A673 (cell line): ENCODE measurements at regions not wholly inside any gene's neighbourhood (a gene's known extent, or its start where the extent isn't known, plus 50 kb on each side); places are given as distances from the start of the nearest gene placed in this dataset.

Experiments
- BruUV-seq: library from RNA; stranded (reverse); fragments of 400-500 nt; replicated peaks from 2 replicates; lab custom pipeline; 2021; lab: Mats Ljungman, UMichigan
- CTCF ChIA-PET: fragments of 300-600 bp; sonication (Branson Sonifier 250); formaldehyde crosslinking; loops from one replicate; lab custom pipeline; 2022; ENCODE audit warnings: antibody characterized with exemption; lab: Charles Lee
- POLR2A ChIA-PET: fragments of 300-600 bp; sonication (Branson Sonifier 250); formaldehyde crosslinking; loops from one replicate; lab custom pipeline; 2022; ENCODE audit warnings: antibody characterized with exemption; ENCODE audit not compliant: low non-redundant PET; lab: Charles Lee
- DNase-seq: peaks from one replicate; pipeline ENCODE4 v3.0.0-alpha.2; 2015; ENCODE audit warnings: low spot score
- H3K27ac ChIP-seq: fragments of 200-600 bp; sonication (generic); 2 replicates; pipeline ENCODE4 v1.5.1; 2016; ENCODE audit warnings: mixed run types, low read depth, mild to moderate bottlenecking, mixed read lengths, antibody characterized with exemption, low read length; ENCODE audit not compliant: poor library complexity, severe bottlenecking
- H3K27me3 ChIP-seq: fragments of 200-600 bp; sonication (generic); replicated peaks from 2 replicates; pipeline ENCODE4 v1.6.1; 2017; ENCODE audit warnings: mixed run types, low read depth, mild to moderate bottlenecking, mixed read lengths, antibody characterized with exemption, low read length; ENCODE audit not compliant: insufficient read depth, poor library complexity
- H3K36me3 ChIP-seq: fragments of 200-600 bp; sonication (generic); 2 replicates; pipeline ENCODE4 v1.6.1; 2016; ENCODE audit warnings: mixed run types, mild to moderate bottlenecking, mixed read lengths, antibody characterized with exemption, low read length; ENCODE audit not compliant: insufficient read depth, poor library complexity, severe bottlenecking
- H3K4me1 ChIP-seq: fragments of 200-600 bp; sonication (generic); 2 replicates; pipeline ENCODE4 v1.6.1; 2017; ENCODE audit warnings: mixed run types, mild to moderate bottlenecking, mixed read lengths, antibody characterized with exemption, low read length; ENCODE audit not compliant: insufficient read depth, poor library complexity, severe bottlenecking
- H3K4me3 ChIP-seq: fragments of 200-600 bp; sonication (generic); 2 replicates; pipeline ENCODE4 v1.5.1; 2016; ENCODE audit warnings: low read depth, mixed run types, mild to moderate bottlenecking, mixed read lengths, low read length; ENCODE audit not compliant: poor library complexity, severe bottlenecking
- H3K9me3 ChIP-seq: fragments of 200-600 bp; sonication (generic); 2 replicates; pipeline ENCODE4 v1.6.1; 2016; ENCODE audit warnings: mixed run types, low read depth, mild to moderate bottlenecking, mixed read lengths, antibody characterized with exemption, low read length; ENCODE audit not compliant: poor library complexity, severe bottlenecking
- CTCF ChIP-seq: fragments of 300-800, 200-600 bp; sonication (generic); conservative IDR thresholded peaks from 2 replicates; pipeline ENCODE4 v1.5.1; 2017; ENCODE audit warnings: low read depth, mild to moderate bottlenecking, antibody characterized with exemption, low read length, moderate library complexity, mixed read lengths
- EZH2 ChIP-seq: fragments of 200-600 bp; sonication (generic); IDR thresholded peaks from 2 replicates; pipeline ENCODE4 v1.6.1; 2017; ENCODE audit warnings: borderline replicate concordance, low read depth, mild to moderate bottlenecking, mixed read lengths, antibody characterized with exemption, low read length; ENCODE audit not compliant: poor library complexity, severe bottlenecking
- intact Hi-C: fragments of 100-400 bp; cut with micrococcal nuclease; formaldehyde crosslinking; loops from one replicate; pipeline ENCODE4 v1.10.0; 2022; ENCODE audit not compliant: unreplicated experiment

GRCh38 chr12:11578461-11578993, 70.9 kb upstream of the ETV6 start:
- H3K27ac ChIP-seq, result no peak overlapping the region
- TF ChIP-seq EZH2 (no peak), CTCF (no peak)
- no peaks in the 10 kb centered on the region for H3K27me3 ChIP-seq
- ChIA-PET POLR2A (no interaction called here), CTCF (no interaction called here)
- intact Hi-C loops, result no loop called here
- no peak for DNase-seq
- no peak overlapping the region for H3K4me3 ChIP-seq
- H3K4me1 ChIP-seq, result peaks cover 24% of the 10 kb centered on the region
- no TSS peak for BruUV-seq
- H3K9me3 ChIP-seq, result peaks cover 10% of the 10 kb centered on the region
- no peaks in the 10 kb centered on the region for H3K36me3 ChIP-seq

GRCh38 chr12:11580125-11580751, 69.2 kb upstream of the ETV6 start:
- no peaks in the 10 kb centered on the region for H3K27me3 ChIP-seq
- POLR2A ChIA-PET, result no interaction called here
- DNase-seq, result peak; percentile 89

GRCh38 chr12:11581179-11581755, 68.2 kb upstream of the ETV6 start:
- no peaks in the 10 kb centered on the region for H3K27me3 ChIP-seq
- ChIA-PET POLR2A (no interaction called here), CTCF (interaction anchor here (0.6 to 2.8 kb wide), 7 partner anchors 18 to 768 kb away, joined by 3 to 48 read pairs (median 4); no protein-coding TSS in a partner anchor)
- peak; percentile 62 for TF ChIP-seq CTCF
- no peak for TF ChIP-seq EZH2
- peak; percentile 90 for DNase-seq
- H3K9me3 ChIP-seq, result no peaks in the 10 kb centered on the region
- no peaks in the 10 kb centered on the region for H3K36me3 ChIP-seq
- no peak overlapping the region for H3K4me3 ChIP-seq
- no TSS peak for BruUV-seq
- H3K4me1 ChIP-seq, result peaks cover 28% of the 10 kb centered on the region
- no peak overlapping the region for H3K27ac ChIP-seq
- intact Hi-C loops, result loop anchor here (1.0 to 10.0 kb wide), 7 partner anchors 42 to 452 kb away; no protein-coding TSS in a partner anchor

More at GRCh38 chr12:11580125-11580751, 69.2 kb upstream of the ETV6 start:
- CTCF ChIA-PET, result interaction anchor here (0.6 to 2.8 kb wide), 3 partner anchors 17 to 453 kb away, joined by 3 to 48 read pairs (median 4); no protein-coding TSS in a partner anchor
- intact Hi-C loops, result loop anchor here (2.0 to 10.0 kb wide), 6 partner anchors 43 to 437 kb away; no protein-coding TSS in a partner anchor
- Histone ChIP-seq H3K27ac (peak overlapping the region; percentile 63), H3K9me3 (no peaks in the 10 kb centered on the region), H3K4me1 (peaks cover 28% of the 10 kb centered on the region), H3K4me3 (no peak overlapping the region), H3K36me3 (no peaks in the 10 kb centered on the region)
- BruUV-seq, result no TSS peak
- no peak for TF ChIP-seq EZH2
- peak; percentile 22; the same call in 1 of the 2 replicates for TF ChIP-seq CTCF
